Medulla oblongata (tissue), 1 donor: ENCODE measurements at regions not wholly inside any gene's neighbourhood (a gene's known extent, or its start where the extent isn't known, plus 50 kb on each side); places are given as distances from the start of the nearest gene placed in this dataset.
"Not testable (repeated sequence)": the region's sequence is repeated elsewhere in the genome, so short reads cannot be mapped to it uniquely, and the experiment has no call there.

Experiments
- DNase-seq: peaks from one replicate; pipeline ENCODE4 v3.0.0-alpha.2; 2015; ENCODE audit errors: extremely low spot score

DNA sequence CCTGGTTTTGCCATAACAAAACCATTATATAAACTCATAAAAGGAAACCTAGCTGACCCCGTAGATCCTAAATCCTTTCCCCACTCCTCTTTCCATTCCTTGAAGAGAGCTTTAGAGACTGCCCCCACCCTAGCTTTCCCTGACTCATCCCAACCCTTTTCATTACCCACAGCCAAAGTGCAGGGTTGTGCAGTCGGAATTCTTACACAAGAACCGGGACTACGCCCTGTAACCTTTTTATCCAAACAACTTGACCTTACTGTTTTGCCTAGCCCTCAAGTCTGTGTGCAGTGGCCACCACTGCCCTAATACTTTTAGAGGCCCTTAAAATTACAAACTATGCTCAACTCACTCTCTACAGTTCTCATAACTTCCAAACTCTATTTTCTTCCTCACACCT lies 116.0 kb upstream of the PTPN13 start:
- DNase-seq: not testable (repeated sequence)

DNA sequence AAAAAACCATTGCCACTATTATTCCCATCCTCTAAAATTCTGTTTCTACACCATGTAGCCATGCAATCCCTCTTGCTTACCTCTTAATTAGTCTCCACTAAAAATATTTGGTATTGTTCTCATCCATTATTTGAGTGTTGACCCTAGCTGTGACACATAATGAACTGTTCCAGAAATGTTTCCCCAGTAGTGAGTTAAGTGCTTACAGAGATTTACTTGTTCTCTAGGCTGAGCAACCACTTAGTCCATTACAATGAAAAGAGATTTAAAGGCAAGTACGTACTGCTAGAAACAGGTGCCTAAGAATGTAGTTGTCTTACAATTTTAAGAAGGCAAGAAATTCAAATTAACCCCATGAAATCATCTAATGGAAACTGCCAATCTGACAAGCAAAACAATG lies 112.7 kb upstream of the PTPN13 start:
- no peak for DNase-seq

GRCh38 chr4:86482306-86483172 lies 111.6 kb upstream of the PTPN13 start:
- peak; percentile 59 for DNase-seq

DNA sequence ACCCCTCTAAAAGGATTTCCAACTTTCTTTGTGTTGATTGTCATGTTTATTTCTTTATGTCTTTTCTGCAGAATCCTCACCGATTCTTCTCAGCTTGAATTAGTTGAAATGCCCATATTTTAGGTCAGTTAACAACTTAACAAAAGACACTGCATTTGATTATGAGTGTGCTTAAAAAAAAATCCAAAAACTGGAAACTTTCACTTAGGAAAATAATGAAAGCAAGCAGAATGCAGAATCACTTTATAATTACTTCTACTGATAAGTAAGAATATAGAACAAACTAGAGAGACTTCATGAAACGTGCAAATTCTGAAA lies 111.0 kb upstream of the PTPN13 start:
- no peak for DNase-seq

- DNase-seq: no peak
Observed at GRCh38 chr4:86483773-86484172, 110.3 kb upstream of the PTPN13 start.

GRCh38 chr4:86484241-86484640 lies 109.9 kb upstream of the PTPN13 start:
- DNase-seq: no peak

DNA sequence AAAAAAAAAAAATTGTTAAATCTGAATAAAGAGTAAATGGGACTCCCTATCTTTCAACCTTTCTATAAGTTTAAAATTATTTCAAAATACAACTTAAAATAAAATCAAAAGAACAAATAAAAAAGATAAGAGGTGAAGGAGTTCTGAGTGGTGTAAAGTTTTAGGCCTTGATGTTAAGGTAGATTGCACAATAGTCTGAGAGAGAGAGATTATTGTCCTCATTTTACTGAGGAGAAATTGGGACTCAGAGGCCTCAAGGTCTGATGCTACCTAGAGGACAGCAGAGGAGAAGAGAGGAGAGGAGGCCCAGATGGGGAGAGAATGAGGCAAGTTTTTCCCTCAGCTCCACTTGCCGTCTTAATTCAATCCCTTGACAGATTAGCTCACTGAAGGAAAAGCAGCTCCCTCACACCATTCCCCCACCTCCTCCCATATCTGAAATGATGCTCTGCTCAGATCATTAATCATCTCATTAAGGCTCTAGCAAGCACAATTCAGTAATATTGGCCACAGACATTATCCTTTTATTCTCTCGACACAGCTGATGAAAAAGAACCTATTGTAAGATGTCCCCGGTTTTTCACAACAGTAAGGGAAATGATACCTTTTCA lies 106.3 kb upstream of the PTPN13 start:
- DNase-seq: no peak

- peak; percentile 51 for DNase-seq
Observed at GRCh38 chr4:86493460-86493859, 100.7 kb upstream of the PTPN13 start.

DNA sequence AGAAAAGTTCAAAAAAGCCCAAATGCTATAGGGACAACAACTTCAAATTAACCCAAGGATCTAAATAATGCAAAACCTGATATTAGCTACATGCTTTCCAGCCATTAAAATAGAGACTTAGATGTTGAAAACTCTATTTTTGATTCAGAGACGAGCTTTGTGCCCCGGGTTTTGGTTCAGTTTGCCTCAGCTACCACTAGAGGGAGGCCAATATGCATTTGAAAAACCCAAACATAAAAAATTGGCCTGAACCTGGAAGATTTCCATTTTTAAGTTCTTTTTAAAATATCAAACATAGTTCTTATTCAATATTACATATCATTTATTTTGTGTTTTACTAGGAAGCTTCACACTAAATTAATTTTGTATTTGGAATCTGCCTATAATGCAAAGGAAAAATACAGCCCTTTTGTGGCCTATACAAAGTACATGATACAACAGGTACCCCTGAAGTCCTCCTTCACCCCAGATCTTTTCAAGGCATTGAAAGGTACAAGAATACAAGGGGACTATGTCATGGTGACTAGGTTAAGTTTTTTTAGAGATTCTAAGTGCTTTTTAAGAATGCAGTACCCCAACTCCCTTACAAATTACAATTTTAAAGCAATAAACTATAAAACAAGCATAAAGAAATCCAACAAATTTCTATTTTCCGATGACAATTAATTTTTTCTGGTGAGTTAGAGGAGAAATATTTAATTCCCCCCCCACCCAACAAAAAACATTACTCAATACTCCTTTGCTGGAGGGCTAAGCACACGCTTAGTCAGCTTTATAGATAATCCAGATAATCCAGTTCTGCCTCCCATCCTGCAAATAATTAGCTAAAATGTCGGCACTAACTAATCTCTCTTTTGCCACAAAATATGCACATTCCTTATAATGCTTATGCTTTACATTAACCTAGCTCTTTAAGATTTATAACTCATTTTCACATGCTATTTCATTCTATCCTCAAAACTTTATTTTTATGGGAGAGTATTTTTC lies 97.7 kb upstream of the PTPN13 start:
- peak; percentile 76 for DNase-seq

GRCh38 chr4:86497131-86497530 lies 97.0 kb upstream of the PTPN13 start:
- peak; percentile 76 for DNase-seq

GRCh38 chr4:86497980-86498862 lies 95.9 kb upstream of the PTPN13 start:
- DNase-seq: peak; percentile 84

GRCh38 chr4:86498863-86499166 lies 95.3 kb upstream of the PTPN13 start:
- DNase-seq: no peak

DNA sequence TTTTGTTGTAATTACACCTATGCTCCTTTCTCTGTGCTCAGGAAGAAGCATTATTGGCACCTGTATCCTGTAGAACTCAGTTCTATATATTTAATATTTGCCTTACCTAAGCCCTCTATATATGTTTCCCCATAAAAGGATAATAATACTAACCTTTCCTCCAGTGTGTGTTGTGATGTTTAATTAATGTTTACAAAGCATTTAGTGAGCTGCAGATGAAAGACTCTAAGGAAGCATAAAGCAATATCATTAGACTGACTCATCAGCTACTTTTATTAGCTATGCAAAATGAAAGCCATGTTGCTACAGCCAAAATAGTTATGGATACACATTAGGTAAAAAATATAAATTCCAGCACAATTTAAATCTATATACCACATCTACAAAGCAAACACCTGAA lies 93.6 kb upstream of the PTPN13 start:
- DNase-seq: no peak

DNA sequence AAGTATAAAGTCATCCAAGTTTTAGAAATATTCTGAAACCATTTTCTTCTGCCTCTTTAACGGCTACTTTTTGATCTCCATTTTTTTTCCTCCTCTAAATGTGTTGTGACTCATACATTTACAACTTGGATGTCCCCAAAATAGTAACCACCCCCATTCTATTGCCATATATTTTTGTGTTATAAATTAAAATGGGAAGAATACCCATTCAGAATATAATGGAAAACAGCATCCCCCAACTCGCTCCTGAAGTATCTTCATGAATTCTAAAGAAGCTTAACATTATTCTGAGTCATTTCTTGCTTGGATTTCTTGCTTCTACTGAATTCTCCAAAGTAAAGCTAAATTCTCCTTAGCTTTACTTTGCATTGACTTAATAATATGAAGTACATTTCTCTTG lies 92.0 kb upstream of the PTPN13 start:
- DNase-seq: no peak

- DNase-seq: no peak
Observed at GRCh38 chr4:86506591-86506990, 87.5 kb upstream of the PTPN13 start.

GRCh38 chr4:86508436-86508835 lies 85.7 kb upstream of the PTPN13 start:
- no peak for DNase-seq

DNA sequence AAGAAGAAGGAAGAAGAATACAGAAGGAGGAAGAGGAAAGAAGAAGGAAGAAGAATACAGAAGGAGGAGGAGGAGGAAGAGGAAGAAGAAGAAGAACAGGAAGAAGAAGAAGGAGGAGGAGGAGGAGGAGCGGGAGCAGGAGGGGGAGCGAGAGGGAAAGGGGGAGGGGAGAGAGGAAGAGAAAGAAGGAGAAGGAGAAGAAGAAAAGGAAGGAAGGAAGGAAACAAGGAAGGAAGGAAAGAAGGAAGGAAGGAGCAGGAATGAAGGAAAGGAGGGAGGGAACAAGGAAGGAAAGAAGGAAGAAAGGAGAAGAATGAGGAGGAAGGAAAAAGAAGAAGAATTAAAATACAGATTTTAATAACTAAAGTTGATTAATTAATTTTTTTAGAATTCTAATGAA lies 82.5 kb upstream of the PTPN13 start:
- DNase-seq: no peak

GRCh38 chr4:86512631-86513030 lies 81.5 kb upstream of the PTPN13 start:
- DNase-seq: no peak

GRCh38 chr4:86515963-86516362 lies 78.2 kb upstream of the PTPN13 start:
- not testable (repeated sequence) for DNase-seq

- no peak for DNase-seq
Observed at GRCh38 chr4:86521373-86521969, 72.6 kb upstream of the PTPN13 start.

GRCh38 chr4:86522349-86522748 lies 71.8 kb upstream of the PTPN13 start:
- no peak for DNase-seq
